SK-N-SH (cell line): ENCODE measurements at regions not wholly inside any gene's neighbourhood (a gene's known extent, or its start where the extent isn't known, plus 50 kb on each side); places are given as distances from the start of the nearest gene placed in this dataset.

Source experiments
- CTCF ChIA-PET: fragments of 300-600, 350-600 bp; formaldehyde crosslinking; extraction: SDS; loops from one replicate; lab custom pipeline; 2021; lab: Yijun Ruan, JAX
- POLR2A ChIA-PET: fragments of 350-600 bp; sonication (Branson Sonifier 250); formaldehyde crosslinking; extraction: SDS; loops from one replicate; lab custom pipeline; 2020; ENCODE audit warnings: antibody characterized with exemption, inconsistent platforms; lab: Yijun Ruan, JAX
- DNase-seq: peaks from one replicate; pipeline ENCODE4 v3.0.0; 2012
- H2AFZ ChIP-seq: fragments of 200-600 bp; sonication (generic); 2 replicates; pipeline ENCODE4 v1.8.1; 2016; ENCODE audit warnings: antibody characterized with exemption, mild to moderate bottlenecking, low read depth
- H3F3A ChIP-seq: fragments of 200-600 bp; sonication (generic); replicated peaks from 2 replicates; pipeline ENCODE3; 2016; ENCODE audit warnings: antibody characterized with exemption, mild to moderate bottlenecking; ENCODE audit not compliant: insufficient read depth
- H3K27ac ChIP-seq, 2 experiments: fragments of 200-500 bp in 1 of 2; fragments of 200-600 bp in 1 of 2; sonication (Bioruptor generic) in 1 of 2; sonication (generic), shearing (Covaris generic) in 1 of 2; 2 replicates each; pipeline versions ENCODE4 v1.5.1 to v1.6.1; 2014 to 2016; ENCODE audit warnings: low read depth in 2 of 2, inconsistent platforms in 1 of 2, low read length in 1 of 2, mild to moderate bottlenecking in 1 of 2, mixed read lengths in 1 of 2
- H3K27me3 ChIP-seq: fragments of 200-600 bp; sonication (generic), shearing (Covaris generic); 2 replicates; pipeline ENCODE4 v1.6.1; 2016; ENCODE audit warnings: mixed run types; ENCODE audit not compliant: insufficient read depth
- H3K36me3 ChIP-seq, 2 experiments: fragments of 200-500 bp in 1 of 2; fragments of 200-600 bp in 1 of 2; sonication (Bioruptor generic) in 1 of 2; sonication (generic) in 1 of 2; replicated peaks in 1 of 2; 2 replicates each; pipeline versions ENCODE3 to v1.5.1; 2014 to 2016; ENCODE audit warnings: low read length in 1 of 2, mild to moderate bottlenecking in 1 of 2; ENCODE audit not compliant: insufficient read depth in 2 of 2, control insufficient read depth in 1 of 2
- H3K4me1 ChIP-seq, 2 experiments: fragments of 200-500 bp in 1 of 2; fragments of 200-600 bp in 1 of 2; sonication (Bioruptor generic) in 1 of 2; sonication (generic), shearing (Covaris generic) in 1 of 2; 2 replicates each; pipeline versions ENCODE4 v1.5.1 to v1.6.1; 2014 to 2016; ENCODE audit warnings: low read depth in 1 of 2, low read length in 1 of 2, mixed run types in 1 of 2; ENCODE audit not compliant: insufficient read depth in 2 of 2, control insufficient read depth in 1 of 2
- H3K4me2 ChIP-seq: fragments of 200-600 bp; sonication (generic), shearing (Covaris generic); 2 replicates; pipeline ENCODE4 v1.6.1; 2017; ENCODE audit warnings: mixed run types
- H3K4me3 ChIP-seq, 2 experiments: fragments of 200-500 bp in 1 of 2; fragments of 200-600 bp in 1 of 2; sonication (Bioruptor generic) in 1 of 2; sonication (generic), shearing (Covaris generic) in 1 of 2; 2 replicates each; pipeline versions ENCODE4 v1.5.1 to v1.8.1; 2014 to 2016; ENCODE audit warnings: low read depth in 2 of 2, inconsistent platforms in 1 of 2, low read length in 1 of 2, mild to moderate bottlenecking in 1 of 2, mixed read lengths in 1 of 2, moderate library complexity in 1 of 2
- H3K79me2 ChIP-seq: fragments of 200-600 bp; sonication (generic); 2 replicates; pipeline ENCODE4 v1.8.1; 2017; ENCODE audit warnings: mild to moderate bottlenecking; ENCODE audit not compliant: insufficient read depth
- H3K9ac ChIP-seq: fragments of 200-600 bp; sonication (generic); 2 replicates; pipeline ENCODE4 v1.6.1; 2017; ENCODE audit warnings: mixed run types
- H3K9me2 ChIP-seq: fragments of 200-600 bp; sonication (generic); 2 replicates; pipeline ENCODE4 v1.6.1; 2017; ENCODE audit warnings: mixed run types
- H3K9me3 ChIP-seq: fragments of 200-600 bp; sonication (generic); 2 replicates; pipeline ENCODE4 v1.6.1; 2017; ENCODE audit warnings: mixed run types, mild to moderate bottlenecking, moderate library complexity
- H4K20me1 ChIP-seq: fragments of 200-600 bp; sonication (generic); 2 replicates; pipeline ENCODE4 v1.6.1; 2017; ENCODE audit warnings: mild to moderate bottlenecking, mixed run types; ENCODE audit not compliant: insufficient read depth
- ELF1 ChIP-seq: IDR thresholded peaks from 2 replicates; pipeline ENCODE4 v1.4.0; 2012
- EP300 ChIP-seq, 2 experiments: IDR thresholded peaks; 2 replicates each; pipeline versions ENCODE4 v1.4.0 to v1.6.1; 2012; ENCODE audit warnings: borderline replicate concordance in 1 of 2, low read depth in 1 of 2, low read length in 1 of 2
- FOSL2 ChIP-seq: IDR thresholded peaks from 2 replicates; pipeline ENCODE4 v1.4.0; 2012; ENCODE audit warnings: low read depth, mild to moderate bottlenecking, moderate library complexity, borderline replicate concordance
- FOXJ3 ChIP-seq: sonication (generic); formaldehyde crosslinking; IDR thresholded peaks from 2 replicates; pipeline ENCODE4 v1.5.1; 2020; ENCODE audit warnings: mild to moderate bottlenecking, missing genetic modification reagents
- FOXM1 ChIP-seq: IDR thresholded peaks from 2 replicates; pipeline ENCODE4 v1.4.0; 2012; ENCODE audit warnings: low read depth, mild to moderate bottlenecking
- GABPA ChIP-seq: IDR thresholded peaks from 2 replicates; pipeline ENCODE4 v1.4.0; 2012; ENCODE audit warnings: low read depth, mild to moderate bottlenecking
- JUND ChIP-seq: IDR thresholded peaks from 2 replicates; pipeline ENCODE4 v1.4.0; 2012
- MXI1 ChIP-seq: IDR thresholded peaks from 2 replicates; pipeline ENCODE4 v1.6.1; 2012; ENCODE audit warnings: mild to moderate bottlenecking, low read depth, low read length, improper control_type of control experiment
- NFIC ChIP-seq: IDR thresholded peaks from 2 replicates; pipeline ENCODE4 v1.4.0; 2012; ENCODE audit warnings: borderline replicate concordance
- NRF1 ChIP-seq: IDR thresholded peaks from 2 replicates; pipeline ENCODE4 v1.6.1; 2012; ENCODE audit warnings: low read depth, mild to moderate bottlenecking, low read length
- RCOR1 ChIP-seq: fragments of 150-350 bp; IDR thresholded peaks from 2 replicates; pipeline ENCODE4 v1.6.1; 2017; ENCODE audit warnings: antibody characterized with exemption, low read length
- REST ChIP-seq: IDR thresholded peaks from 2 replicates; pipeline ENCODE4 v1.6.1; 2012; ENCODE audit warnings: mild to moderate bottlenecking, low read depth, low read length, moderate library complexity
- RXRA ChIP-seq: IDR thresholded peaks from 2 replicates; pipeline ENCODE4 v1.4.0; 2012; ENCODE audit warnings: low read depth, mild to moderate bottlenecking, borderline replicate concordance
- TAF1 ChIP-seq: IDR thresholded peaks from 2 replicates; pipeline ENCODE4 v1.6.1; 2012; ENCODE audit warnings: low read depth, mild to moderate bottlenecking, low read length, moderate library complexity, borderline replicate concordance
- TCF12 ChIP-seq: IDR thresholded peaks from 2 replicates; pipeline ENCODE4 v1.4.0; 2012
- YY1 ChIP-seq: IDR thresholded peaks from 2 replicates; pipeline ENCODE4 v1.4.0; 2012; ENCODE audit warnings: low read depth, mild to moderate bottlenecking
- WGBS: methylation state at CpG from one replicate; pipeline ENCODE4 v1.1.6; 2017; ENCODE audit warnings: low lambda C conversion rate; 5-methylcytosine and 5-hydroxymethylcytosine counted together
- TF ChIP-seq, protein P1 (sequence below): IDR thresholded peaks from 2 replicates; pipeline ENCODE4 v1.4.0; 2012; ENCODE audit warnings: low read depth
- TF ChIP-seq, protein P2 (sequence below): fragments of 200-600 bp; sonication (generic); IDR thresholded peaks from 2 replicates; pipeline ENCODE4 v1.6.1; 2017; ENCODE audit warnings: antibody characterized with exemption, mild to moderate bottlenecking, moderate library complexity

DNA sequence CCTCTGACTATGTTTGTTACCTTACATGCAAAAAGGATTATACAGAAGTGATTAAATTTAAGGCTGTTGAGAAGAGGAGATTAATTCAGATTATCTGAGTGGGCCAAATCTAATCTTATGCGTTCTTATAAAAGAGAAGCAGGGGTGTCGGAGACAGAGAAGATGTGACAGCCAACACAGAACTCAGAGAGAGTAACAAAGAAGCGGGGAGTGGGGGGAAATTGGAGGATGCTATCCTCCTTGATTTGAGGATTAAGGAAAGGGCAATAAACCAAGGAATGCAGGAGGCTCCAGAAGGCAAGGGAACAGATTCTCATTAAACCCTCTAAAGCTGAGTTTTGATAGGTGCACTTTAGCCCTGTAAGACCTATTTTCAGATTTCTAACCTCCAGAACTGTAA is 291.3 kb upstream of the REG3G start:
- TF ChIP-seq REST = no peak
- TF ChIP-seq EP300 (IDR thresholded peaks at IDR 0.05; ENCODE audit: borderline replicate concordance in 1 of 2, low read depth in 1 of 2, low read length in 1 of 2) = no peak
- no peak for TF ChIP-seq NRF1
- no peak for TF ChIP-seq RCOR1
- TF ChIP-seq, protein P1, sequence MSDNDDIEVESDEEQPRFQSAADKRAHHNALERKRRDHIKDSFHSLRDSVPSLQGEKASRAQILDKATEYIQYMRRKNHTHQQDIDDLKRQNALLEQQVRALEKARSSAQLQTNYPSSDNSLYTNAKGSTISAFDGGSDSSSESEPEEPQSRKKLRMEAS = no peak
- no peak for TF ChIP-seq RXRA
- no peak for TF ChIP-seq FOSL2
- TF ChIP-seq, protein P2, sequence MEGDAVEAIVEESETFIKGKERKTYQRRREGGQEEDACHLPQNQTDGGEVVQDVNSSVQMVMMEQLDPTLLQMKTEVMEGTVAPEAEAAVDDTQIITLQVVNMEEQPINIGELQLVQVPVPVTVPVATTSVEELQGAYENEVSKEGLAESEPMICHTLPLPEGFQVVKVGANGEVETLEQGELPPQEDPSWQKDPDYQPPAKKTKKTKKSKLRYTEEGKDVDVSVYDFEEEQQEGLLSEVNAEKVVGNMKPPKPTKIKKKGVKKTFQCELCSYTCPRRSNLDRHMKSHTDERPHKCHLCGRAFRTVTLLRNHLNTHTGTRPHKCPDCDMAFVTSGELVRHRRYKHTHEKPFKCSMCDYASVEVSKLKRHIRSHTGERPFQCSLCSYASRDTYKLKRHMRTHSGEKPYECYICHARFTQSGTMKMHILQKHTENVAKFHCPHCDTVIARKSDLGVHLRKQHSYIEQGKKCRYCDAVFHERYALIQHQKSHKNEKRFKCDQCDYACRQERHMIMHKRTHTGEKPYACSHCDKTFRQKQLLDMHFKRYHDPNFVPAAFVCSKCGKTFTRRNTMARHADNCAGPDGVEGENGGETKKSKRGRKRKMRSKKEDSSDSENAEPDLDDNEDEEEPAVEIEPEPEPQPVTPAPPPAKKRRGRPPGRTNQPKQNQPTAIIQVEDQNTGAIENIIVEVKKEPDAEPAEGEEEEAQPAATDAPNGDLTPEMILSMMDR = no peak
- TF ChIP-seq YY1 = no peak
- TF ChIP-seq TCF12 = no peak

GRCh38 chr2:78739282-78739681 is 286.2 kb upstream of the REG3G start:
- 6% methylated on average over 1 of the region's 1 CpG for WGBS
- Histone ChIP-seq H3K9me3 (no peaks in the 10 kb centered on the region), H3K27ac (no peak overlapping the region), H3K4me2 (no peak overlapping the region), H3K9me2 (no peaks in the 10 kb centered on the region), H3F3A (no peaks in the 10 kb centered on the region), H3K9ac (no peak overlapping the region), H3K36me3 (no peaks in the 10 kb centered on the region), H3K4me1 (no peaks in the 10 kb centered on the region), H3K79me2 (no peaks in the 10 kb centered on the region), H3K27me3 (no peaks in the 10 kb centered on the region), H3K4me3 (no peak overlapping the region), H4K20me1 (no peaks in the 10 kb centered on the region), H2AFZ (no peak overlapping the region)
- DNase-seq = no peak
- CTCF ChIA-PET = no interaction called here
- POLR2A ChIA-PET = no interaction called here
- TF ChIP-seq FOXM1 = no peak
- TF ChIP-seq FOXJ3 (CRISPR knock-in tag) = no peak
- no peak for TF ChIP-seq YY1
- TF ChIP-seq JUND = no peak
- no peak for TF ChIP-seq ELF1
- no peak for TF ChIP-seq GABPA
- TF ChIP-seq NFIC = no peak
- TF ChIP-seq MXI1 = no peak
- TF ChIP-seq EP300 (IDR thresholded peaks at IDR 0.05; ENCODE audit: borderline replicate concordance in 1 of 2, low read depth in 1 of 2, low read length in 1 of 2) = no peak
- no peak for TF ChIP-seq TAF1

More for the DNA sequence above, 291.3 kb upstream of the REG3G start:
- Histone ChIP-seq H2AFZ (no peak overlapping the region), H3K27me3 (no peaks in the 10 kb centered on the region), H3K79me2 (no peaks in the 10 kb centered on the region), H3K4me1 (no peaks in the 10 kb centered on the region), H4K20me1 (no peaks in the 10 kb centered on the region), H3K9ac (no peak overlapping the region), H3K9me2 (no peaks in the 10 kb centered on the region), H3K4me2 (no peak overlapping the region), H3K4me3 (no peak overlapping the region), H3K36me3 (no peaks in the 10 kb centered on the region), H3K27ac (no peak overlapping the region), H3K9me3 (no peaks in the 10 kb centered on the region), H3F3A (no peaks in the 10 kb centered on the region)
- 44% methylated on average over 3 of the region's 3 CpGs for WGBS
- CTCF ChIA-PET = interaction anchor here (0.6 kb wide), 1 partner anchor 171 kb away, joined by 3 read pairs; no protein-coding TSS in a partner anchor
- POLR2A ChIA-PET = no interaction called here
- no peak for DNase-seq
